Motor neuron (in vitro differentiated cells): ENCODE measurements at regions not wholly inside any gene's neighbourhood (a gene's known extent, or its start where the extent isn't known, plus 50 kb on each side); places are given as distances from the start of the nearest gene placed in this dataset.
"Not testable (repeated sequence)": the region's sequence is repeated elsewhere in the genome, so short reads cannot be mapped to it uniquely, and the experiment has no call there.

Experiments used
- ATAC-seq, 8 experiments: fragments of 200-7000 bp; cut with Tn5 transposase; replicated peaks in 6 of 8; 2 replicates each; pipeline ENCODE4 v1.8.0; 2021; ENCODE audit warnings: mild to moderate bottlenecking in 8 of 8, moderate library complexity in 8 of 8
- H3K27ac ChIP-seq, 2 donors: fragments of 250-450 bp; sonication (Bioruptor Pico); 2 replicates each; pipeline ENCODE4 v1.9.0; 2021; ENCODE audit warnings: antibody characterized with exemption in 2 of 2, mild to moderate bottlenecking in 2 of 2, moderate library complexity in 1 of 2
- H3K4me1 ChIP-seq, 2 donors: fragments of 250-450 bp; sonication (Bioruptor Pico); replicated peaks in 1 of 2; 2 replicates each; pipeline ENCODE4 v1.6.1; 2021; ENCODE audit warnings: antibody characterized with exemption in 2 of 2, mild to moderate bottlenecking in 2 of 2, moderate library complexity in 1 of 2
- H3K4me3 ChIP-seq, 5 donors: fragments of 250-450 bp; sonication (Bioruptor Pico); 2 replicates each; pipeline ENCODE4 v1.9.0; 2021; ENCODE audit warnings: antibody characterized with exemption in 5 of 5, mild to moderate bottlenecking in 5 of 5, moderate library complexity in 4 of 5
- WGBS, 10 experiments: fragments of 450-650 bp; shearing (Covaris generic); methylation state at CpG; one replicate each; pipeline ENCODE4 v1.0.0; 2022; 5-methylcytosine and 5-hydroxymethylcytosine counted together
- in situ Hi-C, 9 experiments: fragments of 400-800 bp; cut with MboI; loops; one replicate each; pipeline ENCODE4 v1.15.0; 2021; ENCODE audit warnings: low sequenced_read_pairs in 9 of 9, low pct_unique_long_range_greater_than_20kb in 2 of 9; ENCODE audit not compliant: unreplicated experiment in 9 of 9

- no peaks in the 10 kb centered on the region for H3K4me1 ChIP-seq
- no peak overlapping the region for H3K27ac ChIP-seq
- in situ Hi-C loops: no loop called here
- no peak overlapping the region for H3K4me3 ChIP-seq
- no peak for ATAC-seq
- WGBS, 10 experiments: 73 to 100% (median 95%) methylated on average over 1 to 7 of the region's 50 CpGs; no CpG with 5 or more reads in 7 of the 10 experiments
These were observed 773.3 kb upstream of the DEFB115 start for GRCh38 chr20:30484009-30484748.

- no peak for ATAC-seq
- 90 to 100% (median 97%) methylated on average over 1 to 6 of the region's 17 CpGs; no CpG with 5 or more reads in 7 of the 10 experiments for WGBS, 10 experiments
- Histone ChIP-seq H3K4me1 (no peaks in the 10 kb centered on the region), H3K27ac (no peak overlapping the region), H3K4me3 (no peak overlapping the region)
- in situ Hi-C loops: no loop called here
These were observed 772.8 kb upstream of the DEFB115 start for GRCh38 chr20:30484749-30485070.

GRCh38 chr20:30485331-30486102 lies 771.9 kb upstream of the DEFB115 start:
- H3K4me1 ChIP-seq: no peaks in the 10 kb centered on the region
- WGBS, 10 experiments: 85 to 95% (median 90%) methylated on average over 4 to 15 of the region's 50 CpGs; no CpG with 5 or more reads in 7 of the 10 experiments
- no peak overlapping the region for H3K4me3 ChIP-seq
- in situ Hi-C loops: no loop called here
- ATAC-seq: no peak
- no peak overlapping the region for H3K27ac ChIP-seq

GRCh38 chr20:30486103-30486478 lies 771.4 kb upstream of the DEFB115 start:
- 20 to 100% (median 88%) methylated on average over 1 to 5 of the region's 14 CpGs; no CpG with 5 or more reads in 6 of the 10 experiments for WGBS, 10 experiments
- in situ Hi-C loops: no loop called here
- no peak overlapping the region for H3K27ac ChIP-seq
- no peaks in the 10 kb centered on the region for H3K4me1 ChIP-seq
- ATAC-seq: no peak
- no peak overlapping the region for H3K4me3 ChIP-seq

GRCh38 chr20:30487461-30487860 lies 770.0 kb upstream of the DEFB115 start:
- H3K4me1 ChIP-seq, H3K4me3 ChIP-seq, H3K27ac ChIP-seq, ATAC-seq, in situ Hi-C loops: not testable (repeated sequence)
- WGBS, 10 experiments: 21 to 100% (median 85%) methylated on average over 1 to 9 of the region's 18 CpGs; no CpG with 5 or more reads in 6 of the 10 experiments

GRCh38 chr20:30487947-30488926 lies 769.2 kb upstream of the DEFB115 start:
- WGBS, 10 experiments: 9 to 83% (median 80%) methylated on average over 3 to 12 of the region's 97 CpGs; no CpG with 5 or more reads in 7 of the 10 experiments
- peak overlapping the region; percentile 35 to 45 (median 42) for H3K4me3 ChIP-seq
- in situ Hi-C loops: no loop called here
- peak in 1 of 8 experiments; percentile 14 for ATAC-seq
- no peak overlapping the region for H3K27ac ChIP-seq
- H3K4me1 ChIP-seq: no peaks in the 10 kb centered on the region

- Histone ChIP-seq H3K4me1 (no peaks in the 10 kb centered on the region), H3K4me3 (peak overlapping the region; percentile 35 to 45 (median 42)), H3K27ac (peak overlapping the region in 1 of 2 donors; percentile 41)
- in situ Hi-C loops: no loop called here
- peak in 5 of 8 experiments; percentile 76 to 86 (median 83) for ATAC-seq
- WGBS, 10 experiments: 11 to 20% methylated on average over 1 to 11 of the region's 56 CpGs; no CpG with 5 or more reads in 8 of the 10 experiments
These were observed 768.4 kb upstream of the DEFB115 start for GRCh38 chr20:30488941-30489613.

- no peaks in the 10 kb centered on the region for H3K4me1 ChIP-seq
- peak in 3 of 8 experiments; percentile 36 to 52 (median 41) for ATAC-seq
- in situ Hi-C loops: no loop called here
- no peak overlapping the region for H3K27ac ChIP-seq
- 60% methylated on average over 1 of the region's 29 CpGs; no CpG with 5 or more reads in 9 of the 10 experiments for WGBS, 10 experiments
- H3K4me3 ChIP-seq: peak overlapping the region; percentile 35 to 45 (median 42)
These were observed 767.9 kb upstream of the DEFB115 start for GRCh38 chr20:30489614-30490003.

- Histone ChIP-seq H3K4me1 (no peaks in the 10 kb centered on the region), H3K27ac (no peak overlapping the region), H3K4me3 (no peak overlapping the region)
- in situ Hi-C loops: no loop called here
- 33 to 100% (median 90%) methylated on average over 1 to 6 of the region's 15 CpGs; no CpG with 5 or more reads in 3 of the 10 experiments for WGBS, 10 experiments
- no peak for ATAC-seq
These were observed 766.4 kb upstream of the DEFB115 start for GRCh38 chr20:30491016-30491415.

GRCh38 chr20:30496656-30497055 lies 760.8 kb upstream of the DEFB115 start:
- H3K27ac ChIP-seq, in situ Hi-C loops, H3K4me3 ChIP-seq, ATAC-seq: not testable (repeated sequence)
- WGBS, 10 experiments: 0 to 97% (median 71%) methylated on average over 2 to 11 of the region's 16 CpGs; no CpG with 5 or more reads in 1 of the 10 experiments
- H3K4me1 ChIP-seq: peaks cover 3 to 23% of the 10 kb centered on the region in 2 donors

- H3K4me3 ChIP-seq, in situ Hi-C loops, H3K27ac ChIP-seq, ATAC-seq: not testable (repeated sequence)
- WGBS, 10 experiments: no CpG with 5 or more reads among the region's 15 CpGs
- H3K4me1 ChIP-seq: peaks cover 3 to 23% of the 10 kb centered on the region in 2 donors
These were observed 760.3 kb upstream of the DEFB115 start for GRCh38 chr20:30497191-30497590.

GRCh38 chr20:30499123-30499522 lies 758.3 kb upstream of the DEFB115 start:
- Histone ChIP-seq H3K4me1 (peaks cover 3 to 23% of the 10 kb centered on the region in 2 donors), H3K4me3 (peak overlapping the region in 1 of 5 donors; percentile 28), H3K27ac (peak overlapping the region in 1 of 2 donors; percentile 88)
- in situ Hi-C loops: no loop called here
- ATAC-seq: peak in 1 of 8 experiments; percentile 32
- 0 to 100% (median 17%) methylated on average over 1 of the region's 1 CpG; no CpG with 5 or more reads in 2 of the 10 experiments for WGBS, 10 experiments
